ENCODE measurements at regions not wholly inside any gene's neighbourhood (a gene's known extent, or its start where the extent isn't known, plus 50 kb on each side); places are given as distances from the start of the nearest gene placed in this dataset.

DNA sequence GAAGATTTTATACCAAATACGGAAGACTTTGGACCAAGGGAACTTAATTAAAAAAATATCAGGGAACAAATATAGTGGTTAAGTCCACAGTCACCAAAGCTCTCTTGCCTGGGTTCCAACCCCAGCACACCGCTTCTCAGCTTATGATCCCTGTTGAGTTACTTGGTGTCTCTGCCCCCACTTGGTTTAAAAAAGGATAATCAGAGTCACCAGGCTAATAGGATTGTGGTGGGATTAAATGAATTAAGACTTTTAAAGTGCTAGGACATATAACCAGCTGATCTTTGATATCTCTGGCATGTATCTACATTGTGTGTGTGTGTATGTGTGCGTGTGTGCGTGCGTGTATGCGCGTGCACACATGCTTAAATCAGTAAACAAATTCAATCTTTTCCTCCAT, 474.7 kb upstream of the DAB1 start:
- Mint-ChIP-seq H3K27me3 (ENCODE audit: insufficient read depth) (peaks cover 2% of the 10 kb centered on the region), H3K9me3 (no peaks in the 10 kb centered on the region), H3K36me3 (ENCODE audit: low read depth) (no peaks in the 10 kb centered on the region), H3K4me1 (peaks cover 8% of the 10 kb centered on the region), H3K4me3 (no peak overlapping the region), H3K27ac (no peak overlapping the region)
- H3K4me1 ChIP-seq (ENCODE audit: control insufficient read depth, insufficient read depth, low read length) = no peaks in the 10 kb centered on the region
- no peaks in the 10 kb centered on the region for H3K9me3 ChIP-seq (ENCODE audit: control insufficient read depth, low read length)
- no peak for DNase-seq
- no peak overlapping the region for H3K9ac ChIP-seq (ENCODE audit: extremely low read depth, low read length, poor library complexity, severe bottlenecking)
- no peaks in the 10 kb centered on the region for H3K27me3 ChIP-seq (ENCODE audit: control insufficient read depth, insufficient read depth, low read length, poor library complexity, severe bottlenecking)
- no peak for TF ChIP-seq CTCF (conservative IDR thresholded peaks at IDR 0.05)
- 82 to 100% methylated on average over 1 to 2 of the region's 7 CpGs for WGBS, 2 experiments (ENCODE audit: insufficient coverage in 1 of 2, insufficient read length in 1 of 2)
- H3K27ac ChIP-seq (ENCODE audit: low read depth, low read length) = no peak overlapping the region
- no peaks in the 10 kb centered on the region for H3K36me3 ChIP-seq (ENCODE audit: control insufficient read depth, insufficient read depth, low read length)
- H3K4me3 ChIP-seq (ENCODE audit: low read length) = no peak overlapping the region

GRCh38 chr1:57897581-57897980, 473.7 kb upstream of the DAB1 start:
- no peaks in the 10 kb centered on the region for H3K36me3 ChIP-seq (ENCODE audit: control insufficient read depth, insufficient read depth, low read length)
- H3K27ac ChIP-seq (ENCODE audit: low read depth, low read length) = no peak overlapping the region
- Mint-ChIP-seq H3K4me1 (peaks cover 12% of the 10 kb centered on the region), H3K9me3 (no peaks in the 10 kb centered on the region), H3K36me3 (ENCODE audit: low read depth) (no peaks in the 10 kb centered on the region), H3K27ac (no peak overlapping the region), H3K27me3 (ENCODE audit: insufficient read depth) (peaks cover 2% of the 10 kb centered on the region), H3K4me3 (no peak overlapping the region)
- no peaks in the 10 kb centered on the region for H3K9me3 ChIP-seq (ENCODE audit: control insufficient read depth, low read length)
- H3K27me3 ChIP-seq (ENCODE audit: control insufficient read depth, insufficient read depth, low read length, poor library complexity, severe bottlenecking) = no peaks in the 10 kb centered on the region
- DNase-seq = no peak
- no peak overlapping the region for H3K9ac ChIP-seq (ENCODE audit: extremely low read depth, low read length, poor library complexity, severe bottlenecking)
- H3K4me3 ChIP-seq (ENCODE audit: low read length) = no peak overlapping the region
- no peak for TF ChIP-seq CTCF (conservative IDR thresholded peaks at IDR 0.05)
- H3K4me1 ChIP-seq (ENCODE audit: control insufficient read depth, insufficient read depth, low read length) = no peaks in the 10 kb centered on the region
- WGBS, 2 experiments (ENCODE audit: insufficient coverage in 1 of 2, insufficient read length in 1 of 2) = 87 to 88% methylated on average over 3 of the region's 3 CpGs

- H3K27me3 Mint-ChIP-seq (ENCODE audit: insufficient read depth) = no peaks in the 10 kb centered on the region
- Histone ChIP-seq H3K9ac (ENCODE audit: extremely low read depth, low read length, poor library complexity, severe bottlenecking) (no peak overlapping the region), H3K9me3 (ENCODE audit: control insufficient read depth, low read length) (no peaks in the 10 kb centered on the region), H3K27me3 (ENCODE audit: control insufficient read depth, insufficient read depth, low read length, poor library complexity, severe bottlenecking) (no peaks in the 10 kb centered on the region), H3K36me3 (ENCODE audit: control insufficient read depth, insufficient read depth, low read length) (no peaks in the 10 kb centered on the region), H3K4me3 (ENCODE audit: low read length) (no peak overlapping the region), H3K4me1 (ENCODE audit: control insufficient read depth, insufficient read depth, low read length) (no peaks in the 10 kb centered on the region), H3K27ac (ENCODE audit: low read depth, low read length) (no peak overlapping the region)
- peaks cover 13% of the 10 kb centered on the region for H3K4me1 Mint-ChIP-seq
- 44 to 58% methylated on average over 3 of the region's 3 CpGs for WGBS, 2 experiments (ENCODE audit: insufficient coverage in 1 of 2, insufficient read length in 1 of 2)
- H3K4me3 Mint-ChIP-seq = no peak overlapping the region
- DNase-seq = no peak
- no peak for TF ChIP-seq CTCF (conservative IDR thresholded peaks at IDR 0.05)
- no peaks in the 10 kb centered on the region for H3K36me3 Mint-ChIP-seq (ENCODE audit: low read depth)
- H3K9me3 Mint-ChIP-seq = no peaks in the 10 kb centered on the region
- no peak overlapping the region for H3K27ac Mint-ChIP-seq
These were observed 470.5 kb upstream of the DAB1 start for GRCh38 chr1:57894315-57894714.
